HG02571 (cell line): ENCODE measurements at regions not wholly inside any gene's neighbourhood (a gene's known extent, or its start where the extent isn't known, plus 50 kb on each side); places are given as distances from the start of the nearest gene placed in this dataset.
"Not testable (repeated sequence)": the region's sequence is repeated elsewhere in the genome, so short reads cannot be mapped to it uniquely, and the experiment has no call there.

Experiments used
- ATAC-seq: cut with Tn5 transposase; IDR thresholded peaks from one replicate; pipeline ENCODE4 v1.9.1; 2021; ENCODE audit warnings: mild to moderate bottlenecking, moderate library complexity; ENCODE audit not compliant: unreplicated experiment

DNA sequence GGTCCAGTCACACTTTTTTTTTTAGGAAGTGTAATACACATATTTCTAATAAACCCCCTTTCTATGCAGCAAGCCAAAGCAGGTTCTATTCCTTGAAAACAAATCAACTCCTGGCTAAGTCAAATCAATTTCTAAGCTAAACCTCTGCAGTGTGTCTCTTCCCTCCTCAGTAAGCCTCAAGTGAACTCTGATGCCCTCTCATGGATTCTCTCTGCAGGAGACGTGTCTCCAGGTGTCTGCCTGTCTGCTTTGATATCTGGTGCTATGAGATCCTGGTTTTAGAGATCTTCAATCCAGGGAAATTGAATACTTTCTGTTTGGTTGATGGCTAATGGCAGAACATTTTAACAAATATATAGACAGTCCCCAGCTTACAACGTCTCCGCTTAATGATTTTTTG, 791.7 kb downstream of the AACS start:
- no peak for ATAC-seq

DNA sequence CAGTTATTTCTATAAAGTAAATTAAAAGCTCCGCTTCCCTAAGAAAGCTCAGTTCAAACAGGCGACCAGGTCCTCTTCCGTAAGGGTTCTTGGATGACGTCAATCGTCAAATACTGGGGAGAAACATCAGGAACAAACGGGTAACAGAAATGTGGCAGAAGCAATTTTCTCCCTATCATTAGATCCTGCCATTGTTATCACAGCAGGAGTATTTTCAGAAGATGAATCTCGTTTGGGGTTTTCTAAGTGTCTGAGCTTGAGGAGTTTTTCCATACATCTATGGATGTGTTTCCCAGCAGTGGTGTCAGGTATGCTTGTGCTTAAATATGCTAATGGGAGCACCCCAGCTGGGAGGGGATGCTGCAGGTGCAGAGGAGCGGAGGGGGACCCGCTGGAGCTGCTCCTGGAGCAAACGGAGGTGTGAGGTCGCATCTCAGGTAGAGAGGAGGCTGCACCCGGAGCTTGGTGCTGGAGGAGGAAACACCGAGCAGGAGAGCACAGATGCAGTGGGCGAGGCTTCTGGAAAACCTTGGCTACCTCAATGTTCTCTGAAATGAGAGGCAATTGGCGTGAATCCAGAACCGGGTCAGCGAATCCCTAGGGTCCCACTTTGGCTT, 795.5 kb downstream of the AACS start:
- no peak for ATAC-seq

DNA sequence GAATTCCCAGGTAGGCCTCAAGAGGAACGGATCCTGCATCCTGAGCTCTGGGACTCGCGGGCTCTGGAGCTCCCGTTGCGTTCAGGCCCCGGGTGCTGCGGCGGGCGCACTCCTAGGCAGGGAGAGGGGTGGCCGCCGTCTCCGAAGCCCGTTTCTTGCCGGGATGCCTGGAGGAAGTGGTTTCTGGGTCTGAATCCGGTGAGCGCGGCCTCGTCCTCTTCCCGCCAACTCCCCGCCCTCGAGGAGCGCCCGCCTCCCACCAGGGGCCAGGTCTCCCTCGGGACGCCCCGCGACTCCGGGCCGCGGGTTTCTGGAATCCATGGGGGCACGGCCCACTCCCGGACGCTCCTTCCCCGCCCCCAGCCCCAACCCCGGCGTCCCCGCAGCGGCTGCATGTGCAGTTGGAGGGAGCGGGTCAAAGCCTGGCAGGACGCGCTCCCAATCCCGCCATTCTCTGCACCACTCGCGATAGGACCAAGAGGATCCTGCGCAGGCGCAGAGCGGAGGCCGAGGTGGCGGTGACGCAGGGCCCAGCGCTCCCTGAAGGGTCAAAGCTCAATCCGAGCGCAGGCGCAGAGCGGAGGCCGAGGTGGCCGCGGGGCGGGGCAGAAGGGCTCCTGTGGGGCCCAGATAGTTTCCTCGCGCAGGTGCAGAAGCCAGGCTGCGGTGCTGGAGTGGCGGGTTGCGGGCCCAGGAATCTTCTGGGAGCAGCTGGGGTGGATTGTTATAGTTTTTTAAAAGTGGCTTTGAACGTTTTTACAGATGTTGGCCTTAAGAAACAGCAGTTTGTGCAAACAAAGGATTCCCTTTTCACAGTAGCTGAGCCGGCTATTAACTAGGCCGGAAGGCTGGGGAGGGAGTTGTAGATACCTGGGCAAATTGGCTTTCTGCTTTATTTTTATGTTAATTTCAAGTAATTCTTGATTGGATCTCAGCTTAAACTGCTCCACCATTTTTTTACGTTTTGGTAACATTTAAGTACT, 796.4 kb downstream of the AACS start:
- ATAC-seq = no peak

DNA sequence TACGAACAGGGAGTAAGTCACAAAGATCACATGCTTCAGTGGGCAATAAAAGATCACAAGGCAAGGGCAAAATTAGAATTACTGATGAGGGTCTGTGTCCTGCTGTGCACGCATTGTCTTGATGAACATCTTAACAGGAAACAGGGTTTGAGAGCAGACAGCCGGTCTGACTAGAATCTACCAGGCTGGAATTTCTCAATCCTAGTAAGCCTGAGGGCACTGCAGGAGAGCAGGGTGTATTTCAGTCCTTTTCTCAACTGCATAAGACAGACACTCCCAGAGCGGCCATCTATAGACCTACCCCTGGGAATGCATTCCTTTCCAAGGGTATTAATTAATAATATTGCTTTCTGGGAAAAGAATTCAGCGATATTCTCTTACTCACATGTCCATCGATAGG, 800.0 kb downstream of the AACS start:
- ATAC-seq = not testable (repeated sequence)

DNA sequence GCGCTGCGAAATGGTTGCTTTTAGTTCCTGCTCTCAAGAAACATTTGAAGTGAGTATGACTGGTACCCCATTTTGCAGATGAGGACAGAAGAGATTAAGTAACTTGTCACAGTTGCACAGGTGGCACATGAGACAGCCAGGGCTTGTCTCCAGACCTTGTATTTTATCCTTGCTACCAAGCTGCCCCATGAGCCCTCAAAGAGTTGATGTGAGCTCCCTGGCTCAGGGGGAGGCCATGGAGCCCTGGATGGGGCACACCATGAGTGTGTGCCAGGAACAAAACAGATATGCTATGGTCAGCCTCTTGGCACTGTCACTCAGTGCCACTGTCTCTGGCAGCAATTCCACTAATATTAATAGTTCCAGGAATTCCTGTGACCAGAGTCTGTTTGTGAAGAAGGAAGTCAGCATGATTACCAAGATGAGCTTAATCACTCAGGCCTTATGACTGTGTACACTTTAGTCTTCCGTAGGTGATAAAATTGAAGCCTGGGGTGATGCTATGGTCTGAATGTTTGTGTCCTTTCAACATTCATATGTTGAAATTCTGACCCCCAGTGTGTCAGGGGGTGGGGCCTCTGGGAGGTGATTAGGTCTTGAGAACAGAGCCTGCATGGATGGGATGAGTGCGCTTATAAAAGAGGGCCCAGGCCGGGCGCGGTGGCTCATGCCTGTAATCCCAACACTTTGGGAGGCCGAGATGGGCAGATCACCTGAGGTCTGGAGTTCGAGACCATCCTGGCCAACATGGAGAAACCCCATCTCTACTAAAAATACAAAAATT, 806.8 kb downstream of the AACS start:
- ATAC-seq = no peak

DNA sequence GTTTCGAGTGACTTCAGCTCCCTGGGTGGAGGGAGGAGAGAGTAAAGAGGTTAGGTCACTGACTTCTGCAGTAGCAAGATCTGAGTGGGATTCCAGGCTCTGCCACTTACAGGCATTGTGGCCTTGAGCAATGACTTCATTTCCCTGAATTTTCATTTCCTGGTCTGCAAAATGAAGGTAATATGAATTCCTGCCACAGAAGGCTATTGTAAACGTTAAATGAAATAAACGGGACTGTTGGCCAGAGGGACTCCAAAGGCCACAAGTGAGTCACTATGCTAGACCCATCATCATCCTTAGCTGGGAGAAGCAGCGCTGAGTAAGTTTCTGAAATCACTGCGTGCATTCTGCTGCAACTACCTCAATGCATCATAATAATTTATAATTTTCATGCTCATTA, 807.8 kb downstream of the AACS start:
- no peak for ATAC-seq

DNA sequence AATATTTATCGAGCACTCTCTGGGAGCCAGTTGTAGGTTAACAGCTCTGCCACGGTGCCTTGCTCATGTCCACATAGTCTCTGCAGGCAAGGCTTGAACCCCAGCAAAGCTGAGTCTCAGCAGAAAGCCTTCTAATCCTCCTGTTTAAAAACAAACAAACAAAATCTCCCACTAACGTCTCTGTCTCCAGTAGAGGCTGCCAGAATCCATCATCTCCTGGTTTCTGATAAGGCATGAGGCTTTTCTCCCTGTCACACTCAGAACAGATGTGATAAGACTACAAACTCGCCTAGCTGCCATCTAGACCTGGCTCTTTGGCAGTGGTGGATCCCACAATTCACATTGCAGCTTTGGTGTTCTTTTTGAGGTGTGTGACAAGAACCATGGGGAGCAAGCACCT, 813.2 kb downstream of the AACS start:
- ATAC-seq = no peak

DNA sequence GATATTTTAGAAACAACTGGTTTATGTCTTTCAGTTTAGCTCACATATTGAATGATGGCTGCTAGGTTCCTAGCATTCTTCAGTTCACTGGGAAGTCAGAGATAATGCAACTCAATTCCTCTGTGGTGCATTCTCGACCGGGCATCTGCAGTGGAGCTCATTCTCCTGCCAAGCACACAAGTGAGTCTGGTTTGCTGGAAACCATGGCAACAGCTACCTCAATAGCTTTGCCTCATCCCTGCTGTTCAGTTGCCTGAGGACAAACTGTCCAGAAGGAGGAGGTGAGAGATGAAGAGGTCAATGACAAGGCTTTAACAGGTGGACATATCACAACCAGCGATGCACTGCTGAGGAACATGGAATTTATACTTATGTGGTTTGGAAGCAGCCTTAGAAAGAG, 816.9 kb downstream of the AACS start:
- ATAC-seq = no peak

DNA sequence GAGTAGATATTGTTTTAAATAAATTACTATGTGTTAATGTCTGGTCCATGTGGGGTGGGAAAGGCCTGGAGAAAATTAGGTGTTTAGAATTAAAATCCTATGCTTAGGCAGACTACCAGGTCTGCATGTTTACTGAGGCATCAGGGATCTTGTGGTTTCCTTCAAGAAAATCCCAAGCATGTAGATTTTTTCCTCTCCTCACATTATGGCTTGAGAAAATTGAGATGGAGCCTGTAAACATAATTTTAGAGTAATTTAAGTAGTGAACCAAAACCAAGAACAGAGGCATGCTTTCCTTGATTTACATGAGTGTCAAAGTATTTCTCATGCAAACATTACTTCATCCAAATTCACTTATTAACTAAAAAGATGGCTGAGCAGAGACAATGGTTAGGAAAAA, 823.7 kb downstream of the AACS start:
- no peak for ATAC-seq

DNA sequence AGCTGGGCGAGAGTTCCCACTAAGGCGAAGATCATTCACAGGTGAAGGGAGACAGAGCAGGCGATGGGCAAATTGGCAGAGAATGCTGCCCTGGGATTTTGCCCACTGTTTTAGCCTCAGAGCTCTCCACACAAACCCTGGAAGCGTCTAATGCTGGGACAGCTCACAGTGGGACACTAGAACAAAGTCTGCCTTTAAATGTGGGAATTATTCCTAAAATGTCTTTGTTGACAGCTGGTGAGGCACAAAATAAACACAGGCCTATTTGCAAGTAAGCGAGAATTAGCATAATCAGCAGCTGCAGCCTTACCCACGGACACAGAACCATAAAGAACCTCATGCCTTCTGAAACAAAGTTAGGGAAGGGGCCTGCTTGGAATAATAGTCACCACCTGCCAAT, 824.5 kb downstream of the AACS start:
- no peak for ATAC-seq

DNA sequence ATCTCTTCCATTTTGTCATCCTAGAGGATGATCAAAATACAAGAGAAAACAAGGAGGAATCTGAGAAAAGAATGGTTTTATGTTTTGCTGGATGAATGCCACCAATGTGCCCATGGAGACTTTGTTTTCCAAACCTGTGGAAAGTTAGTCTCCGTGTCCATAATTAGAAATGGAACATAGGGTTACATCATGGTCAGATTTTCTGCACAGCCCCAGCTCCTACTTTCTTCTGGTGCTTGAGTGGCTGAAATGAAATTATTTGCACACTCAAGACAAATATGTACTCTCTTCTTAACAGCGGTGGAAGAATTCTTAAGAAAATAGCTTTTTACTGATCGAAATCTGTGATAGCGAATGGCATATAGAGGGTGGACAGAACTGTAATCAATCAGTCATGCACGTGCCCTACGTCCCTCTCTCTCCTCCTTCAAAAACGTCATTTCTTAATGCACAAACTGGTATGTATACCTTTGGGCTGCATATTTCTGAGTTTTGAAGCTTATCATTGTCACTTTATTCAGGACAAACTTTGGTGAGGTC, 825.2 kb downstream of the AACS start:
- ATAC-seq = no peak

DNA sequence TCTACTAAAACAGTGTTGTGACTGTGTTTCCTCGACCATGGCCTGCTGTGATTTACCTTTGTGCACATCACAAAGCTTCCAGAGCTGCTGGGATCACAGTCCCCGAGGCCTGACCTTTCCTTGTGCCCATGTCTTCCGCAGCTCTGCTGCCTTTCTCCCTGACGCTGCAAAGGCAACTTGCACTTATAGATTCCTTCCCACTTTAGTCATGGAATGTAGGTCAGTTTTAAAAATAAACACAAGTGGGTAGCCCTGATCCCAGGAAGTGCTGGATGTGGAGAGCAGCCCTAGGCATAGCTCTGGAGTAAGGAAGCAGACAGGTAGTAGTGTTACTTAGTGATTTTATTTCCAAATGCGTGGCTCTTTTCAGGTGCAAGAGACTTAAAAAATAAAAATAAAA, 825.7 kb downstream of the AACS start:
- ATAC-seq = no peak

DNA sequence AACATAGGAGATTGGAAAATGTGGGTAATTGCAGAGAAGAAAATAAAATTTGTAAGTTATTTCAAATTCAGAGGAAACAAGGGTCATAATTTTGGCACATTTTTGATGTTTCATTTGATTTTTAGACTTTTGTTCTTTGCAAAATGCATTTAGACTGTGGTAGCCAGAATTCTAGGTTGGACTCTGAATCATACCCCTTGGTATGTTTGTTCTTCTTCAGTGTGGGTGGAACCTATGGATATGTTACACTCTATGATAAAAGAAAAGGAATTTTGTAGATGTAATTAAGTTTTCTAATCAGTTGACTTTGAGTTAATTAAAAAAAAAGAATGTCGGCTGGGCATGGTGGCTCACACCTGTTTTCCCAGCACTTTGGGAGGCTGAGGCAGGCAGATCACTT, 827.0 kb downstream of the AACS start:
- no peak for ATAC-seq

DNA sequence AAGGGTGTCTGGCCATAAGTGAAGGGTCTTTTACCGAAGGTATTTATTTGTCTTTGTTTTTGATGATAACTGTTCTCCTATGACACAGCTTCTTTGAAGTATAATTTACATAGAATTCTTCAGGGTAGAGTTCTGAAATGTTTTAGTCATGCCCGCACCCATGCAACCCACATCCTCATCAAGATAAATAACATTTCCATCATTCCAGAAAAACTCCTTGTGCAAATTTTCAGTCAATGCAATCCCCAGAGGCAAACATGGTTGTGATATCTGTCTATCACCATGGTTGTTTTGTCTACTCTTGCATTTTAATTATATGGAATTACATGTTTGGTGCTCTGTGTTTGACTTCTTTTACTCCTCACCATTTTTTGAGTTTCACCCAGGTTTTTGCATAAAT, 837.8 kb downstream of the AACS start:
- ATAC-seq = no peak

DNA sequence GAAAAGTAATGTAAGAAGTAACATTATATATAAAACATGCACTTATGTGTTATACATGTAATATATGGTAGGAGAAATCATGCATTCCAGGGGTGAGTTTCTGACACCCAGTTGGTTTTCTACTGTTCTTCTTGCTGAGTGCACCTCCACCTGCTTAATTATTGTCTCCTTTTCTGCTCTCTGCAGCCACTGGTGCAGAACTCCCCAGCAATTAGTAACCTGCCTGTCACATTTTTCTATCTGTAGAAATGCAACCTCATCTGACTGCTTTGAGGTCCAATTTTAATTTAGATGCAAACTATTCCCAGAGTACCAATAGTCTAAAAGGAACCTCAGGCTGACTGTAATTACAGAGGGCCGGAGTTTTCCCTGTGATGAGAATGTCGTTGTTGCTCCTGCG, 842.1 kb downstream of the AACS start:
- ATAC-seq = no peak

DNA sequence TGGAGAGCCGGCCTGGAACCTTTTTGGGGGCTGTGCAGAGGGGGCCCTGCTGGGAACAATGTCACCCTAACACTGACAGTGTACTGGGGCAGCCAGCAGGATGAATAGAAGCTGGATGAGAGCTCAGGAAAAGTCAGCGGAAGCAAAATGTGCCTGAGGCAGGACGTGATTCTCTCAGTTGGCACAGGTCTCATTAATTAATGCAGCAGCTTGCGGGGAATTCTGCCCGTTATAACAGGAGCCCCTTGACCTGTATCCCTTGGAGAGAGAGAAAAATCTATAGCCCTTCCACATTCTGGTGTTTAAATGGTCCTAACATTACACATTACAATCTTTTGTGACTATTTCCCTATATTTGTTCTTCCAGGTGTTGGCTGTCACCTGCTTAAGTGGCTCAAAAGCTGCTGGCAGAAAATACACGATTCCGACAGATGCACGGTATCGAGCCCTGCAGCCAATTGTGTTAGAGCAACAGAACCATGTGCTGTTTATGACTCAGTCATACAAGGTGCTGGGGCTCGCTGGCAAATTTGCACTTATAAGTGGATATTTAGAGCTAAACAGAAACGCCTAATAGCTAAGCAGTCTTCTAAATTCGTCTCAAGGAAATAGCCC, 854.7 kb downstream of the AACS start:
- no peak for ATAC-seq

DNA sequence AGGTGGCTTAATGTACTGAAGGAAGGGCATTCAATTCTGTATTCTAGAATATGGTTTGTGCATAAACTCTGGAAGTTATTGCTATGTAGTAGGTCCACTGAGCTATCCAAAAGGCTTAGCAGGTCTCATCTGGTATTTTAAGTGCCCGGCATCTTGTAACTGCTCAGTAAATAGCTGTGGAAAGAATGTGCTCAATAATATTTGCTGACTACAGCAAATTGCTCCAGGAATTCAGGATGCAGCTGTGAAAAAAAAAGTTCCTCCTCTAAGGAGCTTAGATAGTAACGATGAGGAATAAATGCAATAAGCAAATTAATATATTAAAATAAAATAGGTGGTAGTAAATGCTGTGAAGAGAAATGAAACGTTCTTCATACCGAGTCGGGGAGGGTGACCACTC, 857.1 kb downstream of the AACS start:
- ATAC-seq = no peak

DNA sequence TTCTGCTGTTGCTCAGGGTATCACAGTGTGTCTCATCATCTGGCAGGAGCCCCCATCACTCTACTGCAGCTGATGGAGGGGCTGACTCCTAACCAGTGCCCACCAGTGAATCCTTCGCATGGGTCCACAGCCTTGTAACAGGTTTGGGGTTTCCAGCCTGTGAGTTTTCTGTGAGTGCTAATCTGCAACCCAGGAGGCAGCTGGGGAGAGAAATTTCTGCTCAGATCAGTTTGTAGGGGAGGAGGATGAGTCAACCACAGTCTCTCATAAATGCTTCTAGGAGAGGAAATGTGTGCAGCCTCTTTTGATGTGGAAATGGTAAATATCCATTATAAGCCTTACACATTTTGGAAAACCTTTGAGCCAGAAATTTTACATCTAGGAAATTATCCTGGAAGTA, 871.3 kb downstream of the AACS start:
- no peak for ATAC-seq

DNA sequence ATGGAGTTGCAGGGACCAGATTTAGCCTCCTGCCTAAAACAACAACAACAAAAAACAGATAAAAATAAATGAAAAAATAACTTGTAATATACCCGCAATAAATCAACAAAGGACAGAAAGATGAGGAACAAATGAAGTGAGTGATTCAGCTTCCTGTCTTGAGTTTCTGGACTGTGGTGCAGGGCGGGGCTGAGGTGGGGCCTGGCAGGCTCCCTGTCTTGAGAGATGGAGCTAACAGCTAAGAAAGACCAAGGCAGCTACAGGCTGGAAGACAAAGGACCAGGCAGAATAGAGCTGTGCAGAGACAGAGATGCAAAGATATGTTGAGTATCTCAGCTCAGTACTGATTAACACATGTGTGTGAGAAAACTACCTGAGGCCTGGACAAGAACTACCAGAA, 879.2 kb downstream of the AACS start:
- ATAC-seq = no peak

DNA sequence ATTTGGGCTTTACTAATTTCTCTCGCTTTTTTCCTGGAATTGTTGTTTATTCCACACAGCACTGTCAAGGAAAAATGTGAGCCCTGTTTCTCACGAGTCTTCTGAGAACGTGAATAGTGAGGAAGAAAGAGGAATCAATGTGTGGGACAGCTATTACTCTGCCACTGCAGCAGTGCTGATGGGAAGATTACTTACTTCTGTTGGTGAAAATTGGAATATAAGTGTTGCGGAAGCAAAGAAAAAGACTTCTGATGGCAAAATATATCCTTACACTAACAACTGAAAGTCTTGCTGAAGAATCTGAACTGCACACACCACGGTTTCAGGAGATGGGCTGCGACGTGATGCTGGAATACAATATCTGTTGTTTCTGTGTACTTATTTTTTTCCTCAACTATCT, 884.2 kb downstream of the AACS start:
- no peak for ATAC-seq

DNA sequence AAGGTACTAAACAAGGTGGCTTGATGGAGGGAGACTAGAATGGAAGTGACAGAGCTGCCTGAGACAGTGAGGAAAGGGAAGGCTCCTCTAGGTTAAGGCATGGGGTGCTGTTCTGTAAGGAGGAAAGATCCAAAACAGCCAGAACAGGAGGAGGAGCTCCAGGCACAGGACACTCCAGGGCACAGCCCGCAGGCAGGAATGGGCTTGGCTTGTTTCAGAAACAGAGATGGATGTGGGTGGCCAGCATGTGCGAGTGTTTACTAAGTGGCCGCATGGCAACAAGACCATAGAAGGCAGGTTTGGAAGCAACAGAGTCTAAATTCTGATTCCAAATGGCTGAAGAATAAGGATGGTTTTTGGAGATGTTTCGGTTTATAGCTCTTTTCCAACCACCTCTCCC, 889.1 kb downstream of the AACS start:
- no peak for ATAC-seq
